Ishikawa (cell line): ENCODE measurements at regions not wholly inside any gene's neighbourhood (a gene's known extent, or its start where the extent isn't known, plus 50 kb on each side); places are given as distances from the start of the nearest gene placed in this dataset.

Source experiments
- CREB1 ChIP-seq: IDR thresholded peaks from 2 replicates; pipeline ENCODE4 v1.6.1; 2012; ENCODE audit warnings: low read depth
- NFIC ChIP-seq: IDR thresholded peaks from 2 replicates; pipeline ENCODE4 v1.6.1; 2012
- TF ChIP-seq, protein P1 (sequence below): IDR thresholded peaks from 2 replicates; pipeline ENCODE4 v1.6.1; 2012

DNA sequence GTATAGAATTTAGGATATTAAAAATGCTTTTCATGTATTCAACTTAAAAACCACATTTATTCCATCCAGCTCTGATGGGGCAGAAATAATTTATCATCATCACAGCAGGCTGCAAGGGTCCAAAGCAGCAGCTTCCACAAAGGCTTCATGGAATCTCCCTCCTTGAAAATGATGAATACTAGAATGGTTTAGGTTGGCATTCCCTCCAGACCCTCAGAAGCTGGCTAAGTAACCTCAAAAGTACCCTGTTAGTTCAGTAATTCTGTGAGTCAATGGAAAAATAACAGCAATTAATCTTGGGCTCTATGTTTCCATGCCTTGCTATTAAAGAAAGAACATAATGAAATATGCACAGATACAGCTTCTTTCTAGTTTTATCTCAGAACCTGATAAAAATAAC, 594.9 kb upstream of the DIPK2B start:
- TF ChIP-seq CREB1 (no peak), NFIC (no peak)
- TF ChIP-seq, protein P1, sequence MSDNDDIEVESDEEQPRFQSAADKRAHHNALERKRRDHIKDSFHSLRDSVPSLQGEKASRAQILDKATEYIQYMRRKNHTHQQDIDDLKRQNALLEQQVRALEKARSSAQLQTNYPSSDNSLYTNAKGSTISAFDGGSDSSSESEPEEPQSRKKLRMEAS = no peak
